ENCODE measurements at regions not wholly inside any gene's neighbourhood (a gene's known extent, or its start where the extent isn't known, plus 50 kb on each side); places are given as distances from the start of the nearest gene placed in this dataset.

GRCh38 chr1:60916906-60917305, 165.5 kb upstream of the NFIA start:
- Histone ChIP-seq H2AK5ac (ENCODE audit: low read depth, low read length) (no peak overlapping the region), H3K9me3 (ENCODE audit: insufficient read depth in 2 of 2, low read depth in 1 of 2, low read length in 1 of 2) (no peaks in the 10 kb centered on the region), H3K27ac (ENCODE audit: low read depth, low read length) (no peak overlapping the region), H3K4me2 (ENCODE audit: insufficient read depth in 1 of 2, low read depth in 2 of 2, low read length in 2 of 2) (no peak overlapping the region), H3K9ac (replicated peaks in 1 of 4; ENCODE audit: extremely low read depth in 1 of 4, low read depth in 3 of 4, low read length in 3 of 4) (no peak overlapping the region), H3K79me2 (ENCODE audit: control insufficient read depth in 1 of 2, insufficient read depth in 2 of 2, low read length in 2 of 2) (no peaks in the 10 kb centered on the region), H4K8ac (ENCODE audit: extremely low read depth, insufficient read depth, low read length) (no peak overlapping the region), H3K4me3 (ENCODE audit: extremely low read depth in 1 of 4, insufficient read depth in 2 of 4, low read depth in 3 of 4, low read length in 4 of 4) (no peak overlapping the region), H3K79me1 (ENCODE audit: low read depth, low read length) (no peaks in the 10 kb centered on the region), H2BK20ac (ENCODE audit: low read length) (no peak overlapping the region), H2BK12ac (ENCODE audit: low read depth, low read length) (no peak overlapping the region), H2AFZ (ENCODE audit: low read length) (no peak overlapping the region), H3K14ac (ENCODE audit: insufficient read length) (no peak overlapping the region), H2BK15ac (ENCODE audit: low read length) (no peak overlapping the region), H3K18ac (ENCODE audit: extremely low read depth, low read length) (no peak overlapping the region), H3K36me3 (ENCODE audit: control insufficient read depth in 2 of 4, insufficient read depth in 4 of 4, low read length in 3 of 4) (no peaks in the 10 kb centered on the region; a peak in 1 of 8 replicates), H4K5ac (ENCODE audit: insufficient read length, low read depth, low read length) (no peak overlapping the region), H3K4me1 (replicated peaks in 1 of 4; ENCODE audit: control insufficient read depth in 3 of 4, insufficient read depth in 4 of 4, low read length in 3 of 4) (peaks cover 0 to 11% (median 5%) of the 10 kb centered on the region in 4 experiments; a peak in 4 of 7 replicates), H3K27me3 (replicated peaks in 1 of 4; ENCODE audit: control insufficient read depth in 3 of 4, extremely low read depth in 1 of 4, insufficient read depth in 3 of 4, low read length in 3 of 4) (no peaks in the 10 kb centered on the region), H2BK120ac (replicated peaks; ENCODE audit: low read depth, low read length) (no peak overlapping the region), H3K23me2 (ENCODE audit: low read depth, low read length) (peaks cover 2% of the 10 kb centered on the region; the same call in 1 of the 2 replicates), H3K56ac (replicated peaks; ENCODE audit: insufficient read length, low read depth, low read length) (no peak overlapping the region), H4K91ac (replicated peaks; ENCODE audit: insufficient read length, low read length) (no peak overlapping the region), H2BK5ac (ENCODE audit: low read depth, low read length) (no peak overlapping the region), H4K20me1 (replicated peaks in 1 of 2; ENCODE audit: control insufficient read depth in 1 of 2, insufficient read depth in 2 of 2, low read length in 2 of 2) (no peaks in the 10 kb centered on the region), H3K23ac (ENCODE audit: insufficient read length) (no peak overlapping the region), H3K4ac (replicated peaks; ENCODE audit: insufficient read length, low read depth, low read length) (no peak overlapping the region)
- WGBS, 2 experiments (ENCODE audit: extremely low coverage in 1 of 2, insufficient coverage in 1 of 2, insufficient read length in 1 of 2, insufficient replicate concordance in 2 of 2, low coverage in 1 of 2, low lambda C conversion rate in 2 of 2, missing lambda C conversion rate in 1 of 2): 87% methylated on average over 9 of the region's 9 CpGs; no CpG with 5 or more reads in 1 of the 2 experiments
- CTCF ChIA-PET (ENCODE audit: partially characterized antibody): interaction anchor here (0.6 to 0.8 kb wide), 2 partner anchors 81 to 91 kb away, joined by 3 to 4 read pairs; no protein-coding TSS in a partner anchor
- POLR2A ChIA-PET (ENCODE audit: partially characterized antibody): no interaction called here
- DNase-seq (ENCODE audit: low read depth in 1 of 2, low spot score in 2 of 2) (no peak), FAIRE-seq (no peak)
- TF ChIP-seq SIN3A (conservative IDR thresholded peaks at IDR 0.05 in 1 of 2, IDR thresholded peaks at IDR 0.05 in 1 of 2; ENCODE audit: low read depth in 1 of 2, low read length in 2 of 2) (no peak), TCF12 (IDR thresholded peaks at IDR 0.05; ENCODE audit: low read depth, low read length) (no peak), SIRT6 (IDR thresholded peaks at IDR 0.05; ENCODE audit: low read length) (no peak), KDM5A (IDR thresholded peaks at IDR 0.05; ENCODE audit: low read length) (no peak), JUN (IDR thresholded peaks at IDR 0.05; ENCODE audit: low read depth, low read length) (no peak), KDM4A (IDR thresholded peaks at IDR 0.05; ENCODE audit: low read depth, low read length, severe bottlenecking) (no peak), RXRA (IDR thresholded peaks at IDR 0.05; ENCODE audit: insufficient read depth, low read depth, low read length) (no peak), FOSL1 (IDR thresholded peaks at IDR 0.05; ENCODE audit: insufficient read depth, low read depth, low read length) (no peak), SUZ12 (IDR thresholded peaks at IDR 0.05; ENCODE audit: low read length) (no peak)
- TF ChIP-seq, protein P1, sequence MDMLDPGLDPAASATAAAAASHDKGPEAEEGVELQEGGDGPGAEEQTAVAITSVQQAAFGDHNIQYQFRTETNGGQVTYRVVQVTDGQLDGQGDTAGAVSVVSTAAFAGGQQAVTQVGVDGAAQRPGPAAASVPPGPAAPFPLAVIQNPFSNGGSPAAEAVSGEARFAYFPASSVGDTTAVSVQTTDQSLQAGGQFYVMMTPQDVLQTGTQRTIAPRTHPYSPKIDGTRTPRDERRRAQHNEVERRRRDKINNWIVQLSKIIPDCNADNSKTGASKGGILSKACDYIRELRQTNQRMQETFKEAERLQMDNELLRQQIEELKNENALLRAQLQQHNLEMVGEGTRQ (IDR thresholded peaks at IDR 0.05; ENCODE audit: low read length): no peak
